ENCODE measurements at regions not wholly inside any gene's neighbourhood (a gene's known extent, or its start where the extent isn't known, plus 50 kb on each side); places are given as distances from the start of the nearest gene placed in this dataset.

DNA sequence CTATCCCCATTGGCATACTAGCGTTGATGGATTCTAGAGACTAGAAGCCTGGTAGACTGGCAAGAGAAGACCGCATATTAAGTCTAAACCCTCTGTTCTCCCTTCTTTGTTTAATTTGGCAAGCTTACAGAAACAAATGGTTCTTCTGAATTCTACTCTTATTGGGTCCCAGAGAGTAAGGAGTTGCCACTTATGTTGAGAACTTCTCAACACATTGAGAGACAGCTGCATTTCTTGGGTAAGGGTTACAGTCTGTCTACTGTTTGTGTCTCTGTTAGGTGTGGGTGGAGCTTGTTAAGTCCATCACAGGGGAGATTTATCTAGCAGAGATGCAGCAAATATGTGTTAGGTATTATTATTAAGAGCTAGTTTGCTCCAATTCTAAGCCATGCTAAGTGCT, 435.8 kb upstream of the MEIS1 start:
- H3K4ac ChIP-seq (ENCODE audit: low read depth, low read length), result no peak overlapping the region
- H3K23ac ChIP-seq (ENCODE audit: low read length), result no peak overlapping the region
- H2AK5ac ChIP-seq (ENCODE audit: low read length), result no peak overlapping the region
- DNase-seq, result no peak
- H3K36me3 ChIP-seq (ENCODE audit: control insufficient read depth, insufficient read depth, low read length), result no peaks in the 10 kb centered on the region
- H3K9ac ChIP-seq (ENCODE audit: low read length), result no peak overlapping the region
- no peak overlapping the region for H3K56ac ChIP-seq (ENCODE audit: low read length)
- no peak overlapping the region for H4K5ac ChIP-seq (ENCODE audit: low read length)
- H3K4me3 ChIP-seq (ENCODE audit: low read length), result no peak overlapping the region
- H3K4me2 ChIP-seq (ENCODE audit: low read length), result no peak overlapping the region
- no peak overlapping the region for H4K8ac ChIP-seq (ENCODE audit: low read depth, low read length)
- no CpG with 5 or more reads among the region's 2 CpGs for WGBS (ENCODE audit: extremely low coverage, insufficient coverage, low lambda C conversion rate)
- H2BK15ac ChIP-seq (replicated peaks; ENCODE audit: low read depth), result no peak overlapping the region
- peaks cover 3% of the 10 kb centered on the region for H3K4me1 ChIP-seq (ENCODE audit: control insufficient read depth, low read depth, low read length)
- no peaks in the 10 kb centered on the region for H3K27me3 ChIP-seq (ENCODE audit: insufficient read depth, low read length, poor library complexity)
- H3K18ac ChIP-seq (ENCODE audit: low read length), result no peak overlapping the region
- H3K27ac ChIP-seq (ENCODE audit: low read depth, low read length), result no peak overlapping the region
- no peaks in the 10 kb centered on the region for H3K79me2 ChIP-seq (ENCODE audit: control insufficient read depth, insufficient read depth, low read length)
- H2BK120ac ChIP-seq (ENCODE audit: low read depth, low read length), result no peak overlapping the region
- H3K79me1 ChIP-seq (ENCODE audit: low read length), result no peaks in the 10 kb centered on the region
- H2BK5ac ChIP-seq (ENCODE audit: low read length), result no peak overlapping the region

DNA sequence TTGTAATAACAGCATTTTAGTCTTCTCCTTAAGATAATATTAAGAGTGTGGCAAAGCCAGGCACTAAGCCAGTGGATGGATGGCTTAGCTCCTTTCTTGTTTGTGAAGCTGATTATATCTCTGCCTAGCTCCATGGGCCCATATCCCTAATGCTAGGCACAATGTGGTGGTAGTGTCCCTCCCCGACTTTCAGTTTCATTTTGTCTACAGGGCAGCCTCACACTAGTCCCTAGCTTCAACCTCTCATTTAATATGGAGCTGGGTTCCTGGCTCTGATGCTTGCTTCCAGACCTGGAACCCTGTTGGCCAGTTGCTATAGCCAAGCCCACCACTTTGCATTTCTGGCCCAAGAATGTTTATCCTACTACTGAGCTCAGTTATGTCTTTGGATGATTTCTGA, 437.0 kb upstream of the MEIS1 start:
- Histone ChIP-seq H3K4me3 (ENCODE audit: low read length) (no peak overlapping the region), H3K79me2 (ENCODE audit: control insufficient read depth, insufficient read depth, low read length) (no peaks in the 10 kb centered on the region), H3K79me1 (ENCODE audit: low read length) (no peaks in the 10 kb centered on the region), H4K8ac (ENCODE audit: low read depth, low read length) (no peak overlapping the region), H3K9ac (ENCODE audit: low read length) (no peak overlapping the region), H3K36me3 (ENCODE audit: control insufficient read depth, insufficient read depth, low read length) (no peaks in the 10 kb centered on the region), H2AK5ac (ENCODE audit: low read length) (no peak overlapping the region), H2BK15ac (replicated peaks; ENCODE audit: low read depth) (no peak overlapping the region), H3K18ac (ENCODE audit: low read length) (no peak overlapping the region), H2BK5ac (ENCODE audit: low read length) (no peak overlapping the region), H3K4me2 (ENCODE audit: low read length) (no peak overlapping the region), H3K4me1 (ENCODE audit: control insufficient read depth, low read depth, low read length) (peaks cover 3% of the 10 kb centered on the region), H3K27me3 (ENCODE audit: insufficient read depth, low read length, poor library complexity) (no peaks in the 10 kb centered on the region), H3K4ac (ENCODE audit: low read depth, low read length) (no peak overlapping the region), H3K23ac (ENCODE audit: low read length) (no peak overlapping the region), H3K27ac (ENCODE audit: low read depth, low read length) (no peak overlapping the region), H3K56ac (ENCODE audit: low read length) (no peak overlapping the region), H4K5ac (ENCODE audit: low read length) (no peak overlapping the region), H2BK120ac (ENCODE audit: low read depth, low read length) (no peak overlapping the region)
- no CpG with 5 or more reads among the region's 1 CpG for WGBS (ENCODE audit: extremely low coverage, insufficient coverage, low lambda C conversion rate)
- DNase-seq, result no peak

DNA sequence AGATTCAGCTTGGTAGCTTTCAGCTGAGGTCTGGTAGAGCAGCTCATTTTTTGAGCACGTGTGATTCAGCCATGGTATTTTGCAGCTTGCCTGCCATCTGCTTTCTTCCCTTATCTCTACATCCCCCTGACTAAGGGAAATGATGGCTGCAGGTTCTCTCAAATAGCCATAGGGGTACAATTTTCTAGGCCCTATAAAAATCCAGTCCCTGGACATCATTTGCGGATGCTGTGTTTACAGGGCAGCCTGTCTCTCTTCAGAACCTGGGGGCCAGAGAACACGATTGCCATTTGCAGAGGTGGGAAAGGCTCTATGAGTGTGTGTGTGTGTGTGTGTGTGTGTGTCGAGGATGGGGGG, 442.7 kb upstream of the MEIS1 start:
- Histone ChIP-seq H3K4me2 (ENCODE audit: low read length) (no peak overlapping the region), H3K4ac (ENCODE audit: low read depth, low read length) (no peak overlapping the region), H3K36me3 (ENCODE audit: control insufficient read depth, insufficient read depth, low read length) (no peaks in the 10 kb centered on the region), H3K56ac (ENCODE audit: low read length) (no peak overlapping the region), H3K18ac (ENCODE audit: low read length) (no peak overlapping the region), H3K27me3 (ENCODE audit: insufficient read depth, low read length, poor library complexity) (no peaks in the 10 kb centered on the region), H3K79me1 (ENCODE audit: low read length) (no peaks in the 10 kb centered on the region), H2BK120ac (ENCODE audit: low read depth, low read length) (no peak overlapping the region), H3K23ac (ENCODE audit: low read length) (no peak overlapping the region), H2AK5ac (ENCODE audit: low read length) (no peak overlapping the region), H2BK15ac (replicated peaks; ENCODE audit: low read depth) (no peak overlapping the region), H3K9ac (ENCODE audit: low read length) (no peak overlapping the region), H2BK5ac (ENCODE audit: low read length) (no peak overlapping the region), H4K8ac (ENCODE audit: low read depth, low read length) (no peak overlapping the region), H3K79me2 (ENCODE audit: control insufficient read depth, insufficient read depth, low read length) (no peaks in the 10 kb centered on the region), H4K5ac (ENCODE audit: low read length) (no peak overlapping the region), H3K4me3 (ENCODE audit: low read length) (no peak overlapping the region), H3K4me1 (ENCODE audit: control insufficient read depth, low read depth, low read length) (peaks cover 3% of the 10 kb centered on the region), H3K27ac (ENCODE audit: low read depth, low read length) (no peak overlapping the region)
- no CpG with 5 or more reads among the region's 4 CpGs for WGBS (ENCODE audit: extremely low coverage, insufficient coverage, low lambda C conversion rate)
- DNase-seq, result no peak

DNA sequence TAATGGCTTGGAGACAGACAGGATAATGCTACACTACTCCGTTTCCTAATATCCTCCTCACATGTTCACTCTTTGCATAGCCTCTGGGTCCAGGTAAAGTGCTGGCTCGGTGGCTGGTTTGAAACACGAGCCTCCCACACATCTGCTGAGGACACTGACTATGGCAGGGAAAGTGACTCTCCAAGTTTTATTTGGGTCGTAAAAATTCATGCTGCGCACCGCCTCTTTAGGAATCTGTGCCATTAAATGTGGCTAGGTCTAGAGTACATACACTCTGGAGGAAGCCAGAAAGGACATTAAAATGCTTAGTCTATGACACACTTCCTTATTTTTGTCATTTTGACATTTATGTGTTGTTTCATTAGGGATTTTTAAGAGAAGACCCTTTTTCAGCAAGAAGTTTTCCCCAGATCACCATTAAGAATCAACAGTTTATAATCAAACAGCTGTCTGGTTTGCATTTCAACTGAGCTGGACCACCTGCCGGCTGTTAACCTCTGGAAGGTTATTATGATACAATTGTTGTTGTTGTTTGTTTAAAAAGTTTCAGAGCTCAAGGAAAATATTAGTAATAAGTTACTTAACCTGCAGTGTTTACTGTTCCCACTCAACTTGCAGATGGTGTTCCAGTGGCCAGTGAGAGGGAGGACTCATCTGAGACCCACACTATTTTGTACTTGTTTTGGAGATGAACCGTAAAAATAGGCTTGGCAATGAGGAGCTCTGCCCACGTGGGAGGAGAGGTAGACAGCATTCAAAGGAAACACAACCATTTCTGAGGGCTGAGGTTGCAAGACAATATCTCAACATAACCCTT, 443.3 kb upstream of the MEIS1 start:
- Histone ChIP-seq H4K8ac (ENCODE audit: low read depth, low read length) (no peak overlapping the region), H3K4me2 (ENCODE audit: low read length) (no peak overlapping the region), H3K79me1 (ENCODE audit: low read length) (no peaks in the 10 kb centered on the region)

DNA sequence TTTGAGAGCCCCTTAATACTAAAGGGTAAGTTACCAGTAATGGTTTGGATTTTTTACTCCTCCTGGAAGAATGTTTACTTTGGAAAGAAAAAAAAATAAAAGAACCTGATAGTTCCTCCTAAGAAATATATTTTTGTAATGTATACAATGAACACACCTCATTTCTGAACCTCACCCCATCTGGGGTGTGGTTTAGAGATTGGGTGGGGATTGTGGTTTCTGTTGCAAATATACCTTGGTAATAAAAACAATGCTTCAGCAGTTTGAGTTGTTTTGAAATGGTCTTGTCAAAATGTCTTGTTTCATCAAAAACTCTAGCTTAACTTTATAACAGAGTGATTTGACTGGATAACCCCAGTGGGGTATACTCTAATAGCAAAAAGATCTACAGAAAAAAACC, 448.9 kb upstream of the MEIS1 start:
- Histone ChIP-seq H3K4ac (ENCODE audit: low read depth, low read length) (no peak overlapping the region), H3K27me3 (ENCODE audit: insufficient read depth, low read length, poor library complexity) (no peaks in the 10 kb centered on the region), H3K4me1 (ENCODE audit: control insufficient read depth, low read depth, low read length) (no peaks in the 10 kb centered on the region), H3K4me2 (ENCODE audit: low read length) (no peak overlapping the region), H3K23ac (ENCODE audit: low read length) (no peak overlapping the region), H2BK120ac (ENCODE audit: low read depth, low read length) (no peak overlapping the region), H3K79me1 (ENCODE audit: low read length) (no peaks in the 10 kb centered on the region), H3K18ac (ENCODE audit: low read length) (no peak overlapping the region), H2BK5ac (ENCODE audit: low read length) (no peak overlapping the region), H3K9ac (ENCODE audit: low read length) (no peak overlapping the region), H2BK15ac (replicated peaks; ENCODE audit: low read depth) (no peak overlapping the region), H3K56ac (ENCODE audit: low read length) (no peak overlapping the region), H4K8ac (ENCODE audit: low read depth, low read length) (no peak overlapping the region), H2AK5ac (ENCODE audit: low read length) (no peak overlapping the region), H3K79me2 (ENCODE audit: control insufficient read depth, insufficient read depth, low read length) (no peaks in the 10 kb centered on the region), H3K4me3 (ENCODE audit: low read length) (no peak overlapping the region), H4K5ac (ENCODE audit: low read length) (no peak overlapping the region), H3K36me3 (ENCODE audit: control insufficient read depth, insufficient read depth, low read length) (no peaks in the 10 kb centered on the region), H3K27ac (ENCODE audit: low read depth, low read length) (no peak overlapping the region)
- no peak for DNase-seq

More for the DNA sequence above, 443.3 kb upstream of the MEIS1 start:
- Histone ChIP-seq H3K36me3 (ENCODE audit: control insufficient read depth, insufficient read depth, low read length) (no peaks in the 10 kb centered on the region), H3K79me2 (ENCODE audit: control insufficient read depth, insufficient read depth, low read length) (no peaks in the 10 kb centered on the region), H2BK120ac (ENCODE audit: low read depth, low read length) (no peak overlapping the region), H3K56ac (ENCODE audit: low read length) (no peak overlapping the region), H3K4ac (ENCODE audit: low read depth, low read length) (no peak overlapping the region), H3K4me3 (ENCODE audit: low read length) (no peak overlapping the region), H2BK5ac (ENCODE audit: low read length) (no peak overlapping the region), H2AK5ac (ENCODE audit: low read length) (no peak overlapping the region), H3K18ac (ENCODE audit: low read length) (no peak overlapping the region), H3K9ac (ENCODE audit: low read length) (no peak overlapping the region), H3K27me3 (ENCODE audit: insufficient read depth, low read length, poor library complexity) (no peaks in the 10 kb centered on the region), H3K4me1 (ENCODE audit: control insufficient read depth, low read depth, low read length) (peaks cover 3% of the 10 kb centered on the region), H4K5ac (ENCODE audit: low read length) (no peak overlapping the region), H3K23ac (ENCODE audit: low read length) (no peak overlapping the region), H2BK15ac (replicated peaks; ENCODE audit: low read depth) (no peak overlapping the region), H3K27ac (ENCODE audit: low read depth, low read length) (no peak overlapping the region)
- no CpG with 5 or more reads among the region's 9 CpGs for WGBS (ENCODE audit: extremely low coverage, insufficient coverage, low lambda C conversion rate)
- DNase-seq, result no peak

DNA sequence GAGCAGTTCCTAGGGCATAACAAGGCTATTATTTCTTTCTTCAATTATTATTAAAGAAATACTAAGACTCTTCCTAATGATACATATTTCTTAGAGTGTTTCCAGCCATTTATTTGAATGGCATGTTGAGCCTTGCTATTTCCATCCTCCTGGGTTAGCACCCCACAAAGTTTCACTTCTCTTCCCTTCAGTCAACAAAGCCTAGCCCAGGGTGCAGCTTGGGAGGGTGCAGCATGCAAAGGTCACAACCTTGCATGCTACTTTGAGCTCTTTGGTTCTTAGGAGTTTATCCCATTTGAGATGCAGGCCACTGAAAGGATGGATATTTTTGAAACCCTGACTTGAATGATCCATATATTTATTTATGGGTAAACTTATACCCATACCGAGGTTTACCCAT, 454.4 kb upstream of the MEIS1 start:
- H3K18ac ChIP-seq (ENCODE audit: low read length), result no peak overlapping the region
- H3K56ac ChIP-seq (ENCODE audit: low read length), result no peak overlapping the region
- WGBS (ENCODE audit: extremely low coverage, insufficient coverage, low lambda C conversion rate), result no CpG with 5 or more reads among the region's 1 CpG
- no peak overlapping the region for H3K27ac ChIP-seq (ENCODE audit: low read depth, low read length)
- no peak overlapping the region for H4K5ac ChIP-seq (ENCODE audit: low read length)
- no peak overlapping the region for H4K8ac ChIP-seq (ENCODE audit: low read depth, low read length)
- no peak overlapping the region for H2BK5ac ChIP-seq (ENCODE audit: low read length)
- no peak overlapping the region for H2AK5ac ChIP-seq (ENCODE audit: low read length)
- H3K36me3 ChIP-seq (ENCODE audit: control insufficient read depth, insufficient read depth, low read length), result no peaks in the 10 kb centered on the region
- no peaks in the 10 kb centered on the region for H3K79me1 ChIP-seq (ENCODE audit: low read length)
- DNase-seq, result no peak
- no peak overlapping the region for H3K4me3 ChIP-seq (ENCODE audit: low read length)
- no peaks in the 10 kb centered on the region for H3K79me2 ChIP-seq (ENCODE audit: control insufficient read depth, insufficient read depth, low read length)
- no peak overlapping the region for H2BK120ac ChIP-seq (ENCODE audit: low read depth, low read length)
- no peak overlapping the region for H3K4ac ChIP-seq (ENCODE audit: low read depth, low read length)
- H3K9ac ChIP-seq (ENCODE audit: low read length), result no peak overlapping the region
- no peaks in the 10 kb centered on the region for H3K27me3 ChIP-seq (ENCODE audit: insufficient read depth, low read length, poor library complexity)
- no peaks in the 10 kb centered on the region for H3K4me1 ChIP-seq (ENCODE audit: control insufficient read depth, low read depth, low read length)
- no peak overlapping the region for H3K23ac ChIP-seq (ENCODE audit: low read length)
- H3K4me2 ChIP-seq (ENCODE audit: low read length), result no peak overlapping the region
- H2BK15ac ChIP-seq (replicated peaks; ENCODE audit: low read depth), result no peak overlapping the region

All from mesendoderm (in vitro differentiated cells).